GM21825 (cell line): ENCODE measurements at regions not wholly inside any gene's neighbourhood (a gene's known extent, or its start where the extent isn't known, plus 50 kb on each side); places are given as distances from the start of the nearest gene placed in this dataset.

Source experiments
- ATAC-seq: cut with Tn5 transposase; IDR thresholded peaks from one replicate; pipeline ENCODE4 v1.9.1; 2021; ENCODE audit warnings: mild to moderate bottlenecking, moderate library complexity; ENCODE audit not compliant: unreplicated experiment

DNA sequence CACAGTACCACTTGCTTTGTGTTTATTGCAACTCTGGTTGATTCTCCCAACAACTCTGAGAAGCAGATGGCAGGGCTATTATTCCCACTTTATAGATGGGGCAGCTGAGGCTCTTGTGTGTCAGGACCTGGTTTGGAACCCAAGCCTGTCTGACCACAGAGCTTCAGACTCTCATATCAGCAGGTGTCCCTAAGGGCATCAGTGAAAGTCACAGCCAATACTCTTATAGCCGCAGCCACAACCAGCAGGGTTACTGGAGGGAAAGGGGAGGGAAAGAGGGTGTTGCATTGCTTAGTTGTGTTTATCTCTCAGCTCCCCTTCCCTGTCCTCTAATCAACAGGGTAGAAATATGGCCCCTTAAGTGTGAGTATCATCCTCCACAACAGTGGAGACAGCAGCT is 304.0 kb downstream of the RRAGC start:
- no peak for ATAC-seq

DNA sequence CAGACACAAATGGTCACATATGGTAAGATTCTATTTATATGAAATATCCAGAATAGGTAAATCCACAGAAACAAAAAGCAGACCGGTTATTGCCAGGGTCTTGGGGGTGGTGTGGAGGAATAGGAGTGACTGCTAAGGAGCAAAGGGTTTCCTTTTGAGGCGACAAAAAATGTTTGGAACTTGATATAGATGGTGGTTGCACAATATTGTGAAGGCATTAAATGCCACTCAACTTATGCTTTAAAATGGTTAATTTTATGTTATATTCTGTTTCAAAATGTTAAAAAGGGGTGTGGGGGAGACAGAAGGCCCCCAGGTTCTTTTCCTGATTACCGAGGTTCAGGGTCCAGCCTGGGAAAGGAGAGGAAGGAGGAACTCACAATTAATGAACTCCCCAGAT is 304.4 kb downstream of the RRAGC start:
- no peak for ATAC-seq

GRCh38 chr1:38551318-38552307 is 308.0 kb downstream of the RRAGC start:
- ATAC-seq = no peak

DNA sequence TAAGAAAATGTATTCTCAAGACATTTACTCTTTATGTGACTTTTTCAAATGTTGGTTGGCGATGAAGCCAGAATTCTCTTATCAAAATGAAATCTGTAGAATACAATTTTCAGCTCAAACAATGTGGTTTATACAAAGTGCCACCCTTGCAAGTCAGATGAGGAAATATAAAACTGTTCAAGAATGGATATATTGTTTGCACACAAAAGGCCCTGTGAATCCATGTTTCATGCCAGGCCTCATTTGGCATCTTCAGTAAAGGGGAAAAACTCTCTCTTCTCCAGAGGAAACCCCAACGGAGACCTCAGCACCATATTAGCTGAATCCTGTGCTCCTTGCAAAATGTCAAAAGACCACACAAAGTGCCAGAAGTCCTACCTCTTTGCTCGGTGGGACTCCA is 310.4 kb downstream of the RRAGC start:
- no peak for ATAC-seq

- ATAC-seq = no peak
Observed at GRCh38 chr1:38547321-38547720, 312.3 kb downstream of the RRAGC start.

DNA sequence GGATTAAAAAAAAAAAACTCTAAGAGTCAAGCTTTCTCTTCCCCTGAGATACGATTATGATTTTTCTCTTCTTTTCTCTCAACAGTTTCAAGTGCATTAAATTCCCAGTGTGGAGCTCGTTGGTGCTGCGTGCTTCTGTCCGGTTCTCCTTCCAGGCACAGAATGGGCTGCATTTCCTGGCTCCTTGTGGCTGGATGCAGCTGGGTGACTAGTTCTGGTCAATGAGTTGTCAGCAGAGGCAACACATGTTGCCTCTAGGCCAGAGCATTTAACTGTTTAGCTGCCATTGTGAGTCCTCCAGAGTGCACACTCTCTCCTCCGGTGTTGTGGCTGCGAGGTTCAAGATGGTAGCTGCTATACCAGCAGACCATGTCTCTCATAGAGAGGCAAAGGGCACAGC is 312.9 kb downstream of the RRAGC start:
- no peak for ATAC-seq

GRCh38 chr1:38541223-38541622 is 318.3 kb downstream of the RRAGC start:
- no peak for ATAC-seq

GRCh38 chr1:38539931-38540330 is 319.6 kb downstream of the RRAGC start:
- ATAC-seq = no peak

DNA sequence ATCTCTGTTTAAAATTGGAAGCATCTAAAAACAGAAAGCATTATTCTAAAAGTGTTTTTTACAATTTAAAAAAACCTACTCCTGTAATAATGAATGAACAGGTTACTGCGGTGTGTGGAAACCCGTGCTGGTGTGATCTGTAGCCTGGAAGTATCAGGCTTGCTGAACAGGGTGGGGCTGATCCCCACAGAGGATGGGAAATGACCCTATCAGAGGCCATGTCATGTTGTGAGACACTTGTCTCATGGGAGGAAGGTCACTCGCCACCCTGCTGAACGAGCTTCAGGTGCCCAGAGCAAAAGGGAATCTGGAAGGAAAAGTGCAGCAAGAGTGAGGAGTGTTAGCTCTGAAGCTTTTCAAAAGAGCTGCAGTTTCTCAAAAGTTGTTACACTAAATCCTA is 320.7 kb downstream of the RRAGC start:
- ATAC-seq = no peak

GRCh38 chr1:38536089-38536488 is 323.5 kb downstream of the RRAGC start:
- ATAC-seq = no peak

DNA sequence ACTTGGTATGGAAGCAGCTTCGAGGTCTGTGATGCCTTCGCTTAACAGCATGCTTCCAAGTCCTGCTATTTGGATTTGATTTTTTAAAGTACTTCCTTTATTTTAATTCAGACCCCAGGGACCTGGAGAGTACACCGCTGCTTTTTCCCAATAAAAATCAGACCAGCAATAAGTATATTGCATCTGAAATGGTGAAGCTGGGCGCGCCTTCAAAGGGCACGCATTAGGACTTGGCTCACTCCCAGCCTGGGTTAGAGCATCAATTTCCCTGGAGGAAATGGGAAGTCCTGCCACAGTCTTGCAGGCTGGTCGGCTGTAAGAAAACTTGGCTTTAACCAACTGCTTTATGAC is 325.1 kb downstream of the RRAGC start:
- no peak for ATAC-seq

DNA sequence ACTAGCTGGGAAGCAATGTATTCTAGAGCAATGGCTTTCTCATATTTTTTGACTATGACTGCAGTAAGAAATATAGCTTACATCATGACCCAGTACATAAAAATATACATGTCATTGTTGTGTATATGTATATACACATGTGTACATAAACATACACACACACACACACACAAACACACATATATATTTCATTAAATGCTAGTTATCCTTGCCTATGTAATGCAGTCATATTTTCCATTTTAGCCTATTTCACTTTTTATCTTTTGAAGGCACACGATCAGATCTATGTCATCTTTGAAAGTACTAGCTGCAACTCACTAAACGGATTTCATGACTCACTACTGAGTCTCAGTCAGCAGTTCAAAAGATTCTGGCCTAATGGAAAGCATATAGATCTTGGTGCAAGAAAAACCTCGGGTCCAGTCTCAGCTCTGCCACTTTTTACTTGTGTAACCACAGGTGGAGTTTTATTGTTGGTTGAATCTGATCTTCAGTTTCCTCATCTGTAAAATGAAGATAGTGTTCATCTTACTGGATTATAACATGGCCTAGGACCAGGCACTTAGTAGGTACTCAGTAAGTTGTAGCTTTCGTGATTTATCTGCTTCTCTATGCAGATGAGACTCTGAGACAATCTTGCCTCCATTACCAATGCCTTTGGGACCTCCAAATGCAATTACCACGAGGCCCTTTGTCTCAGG is 325.6 kb downstream of the RRAGC start:
- ATAC-seq = no peak

DNA sequence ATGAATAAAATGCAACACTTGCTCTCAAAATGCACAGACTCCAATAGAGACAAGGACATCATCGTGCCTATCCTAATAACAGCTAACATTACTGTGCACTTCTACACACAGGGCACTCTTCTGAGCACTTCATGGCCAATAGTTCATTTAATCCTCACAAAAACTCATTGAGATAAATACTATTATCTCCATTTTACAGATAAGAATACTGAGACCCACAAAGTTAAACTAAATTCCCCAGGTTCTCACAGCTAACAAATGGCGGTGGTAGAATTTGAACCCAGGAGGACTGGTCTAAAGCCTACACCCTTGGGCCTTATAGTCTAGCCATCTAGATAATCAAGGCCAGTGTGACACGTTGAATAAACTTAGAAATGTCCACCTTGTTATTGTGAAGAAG is 328.6 kb downstream of the RRAGC start:
- no peak for ATAC-seq

GRCh38 chr1:38529946-38530345 is 329.6 kb downstream of the RRAGC start:
- no peak for ATAC-seq

DNA sequence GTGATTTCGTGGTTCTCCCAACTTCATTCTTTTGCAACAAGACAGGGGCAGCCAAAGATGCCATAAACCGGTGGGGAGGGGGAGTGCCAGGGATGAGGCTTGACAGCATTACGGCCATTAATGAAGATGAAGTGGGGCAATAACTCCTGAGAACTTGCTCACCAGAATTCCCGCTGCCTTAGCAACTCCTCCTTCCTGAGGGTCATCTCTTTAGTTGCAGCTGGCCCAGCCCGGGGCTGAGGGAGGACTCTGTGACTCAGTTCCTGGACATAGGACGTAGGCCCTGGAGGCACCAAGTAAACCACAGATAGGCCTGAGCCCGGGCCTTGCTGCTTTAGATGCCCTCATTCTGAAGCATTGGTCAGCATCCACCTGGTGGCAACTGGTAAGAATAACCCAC is 330.2 kb downstream of the RRAGC start:
- ATAC-seq = no peak

GRCh38 chr1:38528623-38529022 is 330.9 kb downstream of the RRAGC start:
- ATAC-seq = no peak

- ATAC-seq = peak; percentile 85
Observed at GRCh38 chr1:38527373-38527966, 332.1 kb downstream of the RRAGC start.

GRCh38 chr1:38526046-38526445 is 333.5 kb downstream of the RRAGC start:
- no peak for ATAC-seq

DNA sequence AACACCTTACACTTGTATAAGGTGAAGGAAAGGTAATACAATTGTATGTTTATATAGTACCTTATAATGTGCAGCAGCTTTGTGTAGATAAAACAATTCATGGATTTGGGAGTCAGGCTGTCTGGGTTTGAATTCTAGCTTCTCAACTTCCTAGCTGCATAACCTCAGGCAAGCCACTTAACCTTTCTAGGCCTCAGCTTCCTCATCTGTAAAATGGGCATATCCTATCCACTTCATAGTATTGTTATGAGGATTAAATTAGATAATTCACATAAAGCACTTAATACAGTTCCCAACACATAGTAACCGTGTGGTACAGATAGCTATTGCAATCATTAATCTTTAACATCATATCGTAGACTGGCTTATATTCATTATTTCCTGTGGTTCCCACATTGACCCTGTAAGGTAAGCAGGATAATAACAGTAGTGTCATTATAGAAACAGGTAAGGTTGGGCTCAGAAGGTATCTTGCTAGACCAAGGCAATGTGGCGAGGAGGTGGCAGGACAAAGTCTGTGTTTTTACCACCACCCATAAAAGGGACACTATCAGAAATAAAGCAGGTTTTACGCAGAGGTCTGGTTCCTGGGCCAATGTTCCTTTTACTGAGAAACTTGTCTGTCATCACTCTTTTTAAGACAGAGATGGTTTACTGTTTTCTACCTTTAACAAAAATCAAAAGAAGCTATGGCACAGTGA is 334.1 kb downstream of the RRAGC start:
- no peak for ATAC-seq

- ATAC-seq = no peak
Observed at GRCh38 chr1:38524025-38524641, 335.4 kb downstream of the RRAGC start.

DNA sequence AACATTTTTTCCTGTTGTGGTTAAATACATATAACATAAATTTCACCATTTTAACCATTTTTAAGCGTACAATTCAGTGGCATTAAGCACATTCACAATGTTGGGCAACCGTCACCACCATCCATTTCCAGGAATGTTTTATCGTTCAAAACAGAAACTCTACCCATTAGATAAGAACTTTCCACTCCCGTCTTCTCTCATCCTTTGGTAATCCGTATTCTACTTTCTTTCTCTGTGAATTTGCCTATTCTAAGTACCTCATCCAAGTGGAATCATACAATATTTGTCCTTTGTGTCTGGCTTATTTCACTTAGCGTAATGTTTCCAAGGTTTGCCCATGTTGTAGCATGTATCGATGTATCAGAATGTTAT is 336.0 kb downstream of the RRAGC start:
- ATAC-seq = no peak
